PC-9 (cell line): ENCODE measurements at regions not wholly inside any gene's neighbourhood (a gene's known extent, or its start where the extent isn't known, plus 50 kb on each side); places are given as distances from the start of the nearest gene placed in this dataset.

ENCODE experiments used
- BruUV-seq: library from RNA; stranded (reverse); fragments of 400-500 nt; replicated peaks from 2 replicates; lab custom pipeline; 2021; lab: Mats Ljungman, UMichigan
- CTCF ChIA-PET: fragments of 300-600 bp; sonication (Branson Sonifier 250); formaldehyde crosslinking; loops from one replicate; lab custom pipeline; 2022; ENCODE audit warnings: antibody characterized with exemption; lab: Charles Lee
- POLR2A ChIA-PET: fragments of 300-600 bp; sonication (Branson Sonifier 250); formaldehyde crosslinking; loops from one replicate; lab custom pipeline; 2022; ENCODE audit warnings: antibody characterized with exemption; ENCODE audit not compliant: unreplicated experiment; lab: Charles Lee
- DNase-seq, 2 experiments: peaks; one replicate each; pipeline versions ENCODE4 v3.0.0 to v3.0.0-alpha.2; 2015 to 2022; ENCODE audit warnings: mixed read lengths in 1 of 2
- H2AFZ ChIP-seq: fragments of 200-600 bp; sonication (generic); 2 replicates; pipeline ENCODE4 v1.8.1; 2017; ENCODE audit warnings: antibody characterized with exemption
- H3F3A ChIP-seq: fragments of 200-600 bp; sonication (generic); 2 replicates; pipeline ENCODE4 v1.8.1; 2017; ENCODE audit warnings: antibody characterized with exemption, mild to moderate bottlenecking, low read depth; ENCODE audit not compliant: insufficient read depth
- H3K27ac ChIP-seq: fragments of 200-600 bp; sonication (generic); 2 replicates; pipeline ENCODE4 v1.6.1; 2016; ENCODE audit warnings: mixed run types
- H3K27me3 ChIP-seq: fragments of 200-600 bp; sonication (generic); 2 replicates; pipeline ENCODE4 v1.6.1; 2016; ENCODE audit warnings: low read depth, mixed run types; ENCODE audit not compliant: insufficient read depth
- H3K36me3 ChIP-seq: fragments of 200-600 bp; sonication (generic); 2 replicates; pipeline ENCODE4 v1.6.1; 2016; ENCODE audit warnings: low read depth, mixed run types
- H3K4me1 ChIP-seq: fragments of 200-600 bp; sonication (generic); replicated peaks from 2 replicates; pipeline ENCODE4 v1.6.1; 2016; ENCODE audit warnings: mixed run types; ENCODE audit not compliant: insufficient read depth
- H3K4me2 ChIP-seq: fragments of 200-600 bp; sonication (generic); 2 replicates; pipeline ENCODE4 v1.6.1; 2017; ENCODE audit warnings: mixed run types
- H3K4me3 ChIP-seq: fragments of 200-600 bp; sonication (generic); 2 replicates; pipeline ENCODE4 v1.6.1; 2016; ENCODE audit warnings: mixed run types
- H3K79me2 ChIP-seq: fragments of 200-600 bp; sonication (generic); 2 replicates; pipeline ENCODE4 v1.6.1; 2017; ENCODE audit warnings: low read depth, mixed run types
- H3K9me2 ChIP-seq: fragments of 200-600 bp; sonication (generic); 2 replicates; pipeline ENCODE4 v1.8.1; 2017; ENCODE audit warnings: mild to moderate bottlenecking; ENCODE audit not compliant: insufficient read depth
- H3K9me3 ChIP-seq: fragments of 200-600 bp; sonication (generic); 2 replicates; pipeline ENCODE4 v1.8.1; 2016; ENCODE audit warnings: low read depth; ENCODE audit not compliant: insufficient read depth
- H4K20me1 ChIP-seq: fragments of 200-600 bp; sonication (generic); 2 replicates; pipeline ENCODE4 v1.8.1; 2017; ENCODE audit not compliant: insufficient read depth
- CTCF ChIP-seq: fragments of 200-600 bp; sonication (generic); conservative IDR thresholded peaks from 2 replicates; pipeline ENCODE4 v1.6.1; 2017; ENCODE audit warnings: mixed run types, antibody characterized with exemption, mild to moderate bottlenecking, moderate library complexity
- EZH2 ChIP-seq: fragments of 200-600 bp; sonication (generic); IDR thresholded peaks from 2 replicates; pipeline ENCODE4 v1.8.0; 2017; ENCODE audit warnings: antibody characterized with exemption, low read depth
- intact Hi-C: fragments of 100-400 bp; cut with micrococcal nuclease; formaldehyde crosslinking; loops from one replicate; pipeline ENCODE4 v1.10.0; 2022; ENCODE audit not compliant: unreplicated experiment

- no TSS peak for BruUV-seq
- no peak overlapping the region for H3K27ac ChIP-seq
- H3K9me2 ChIP-seq, result no peaks in the 10 kb centered on the region
- no peaks in the 10 kb centered on the region for H3K36me3 ChIP-seq
- no peak overlapping the region for H3K4me2 ChIP-seq
- H3K79me2 ChIP-seq, result no peaks in the 10 kb centered on the region
- H3K27me3 ChIP-seq, result peaks cover 85% of the 10 kb centered on the region
- H3K9me3 ChIP-seq, result no peaks in the 10 kb centered on the region
- no peaks in the 10 kb centered on the region for H4K20me1 ChIP-seq
- DNase-seq, result no peak
- H3F3A ChIP-seq, result no peaks in the 10 kb centered on the region
- no peak overlapping the region for H2AFZ ChIP-seq
- ChIA-PET CTCF (no interaction called here), POLR2A (no interaction called here)
- H3K4me1 ChIP-seq, result no peaks in the 10 kb centered on the region
- intact Hi-C loops, result no loop called here
- H3K4me3 ChIP-seq, result no peak overlapping the region
- TF ChIP-seq EZH2, result no peak
- no peak for TF ChIP-seq CTCF
Measured at GRCh38 chr6:168149015-168149414, 70.0 kb upstream of the FRMD1 start.

GRCh38 chr6:168148231-168148849 lies 69.3 kb upstream of the FRMD1 start:
- H3K27me3 ChIP-seq, result peaks cover 80% of the 10 kb centered on the region
- no TSS peak for BruUV-seq

GRCh38 chr6:168147205-168147738 lies 68.3 kb upstream of the FRMD1 start:
- no peaks in the 10 kb centered on the region for H3K79me2 ChIP-seq
- H3K9me3 ChIP-seq, result no peaks in the 10 kb centered on the region
- H3K4me2 ChIP-seq, result no peak overlapping the region
- no peak overlapping the region for H3K27ac ChIP-seq
- ChIA-PET POLR2A (no interaction called here), CTCF (no interaction called here)
- DNase-seq, result no peak
- TF ChIP-seq CTCF (no peak), EZH2 (no peak)
- intact Hi-C loops, result no loop called here
- no peaks in the 10 kb centered on the region for H3F3A ChIP-seq
- peaks cover 69% of the 10 kb centered on the region for H3K27me3 ChIP-seq
- no peaks in the 10 kb centered on the region for H3K9me2 ChIP-seq
- no peaks in the 10 kb centered on the region for H3K4me1 ChIP-seq
- BruUV-seq, result no TSS peak
- no peak overlapping the region for H2AFZ ChIP-seq
- no peaks in the 10 kb centered on the region for H4K20me1 ChIP-seq
- H3K36me3 ChIP-seq, result no peaks in the 10 kb centered on the region
- no peak overlapping the region for H3K4me3 ChIP-seq

More at GRCh38 chr6:168148231-168148849, 69.3 kb upstream of the FRMD1 start:
- Histone ChIP-seq H3K9me2 (no peaks in the 10 kb centered on the region), H3K9me3 (no peaks in the 10 kb centered on the region), H3K36me3 (no peaks in the 10 kb centered on the region), H3K4me2 (no peak overlapping the region), H3K79me2 (no peaks in the 10 kb centered on the region), H3K4me1 (no peaks in the 10 kb centered on the region), H3K4me3 (no peak overlapping the region), H3K27ac (no peak overlapping the region), H3F3A (no peaks in the 10 kb centered on the region), H2AFZ (no peak overlapping the region), H4K20me1 (no peaks in the 10 kb centered on the region)
- DNase-seq, result no peak
- TF ChIP-seq EZH2 (no peak), CTCF (no peak)
- ChIA-PET CTCF (no interaction called here), POLR2A (no interaction called here)
- intact Hi-C loops, result no loop called here
